Type B pancreatic cell (in vitro differentiated cells): ENCODE measurements at regions not wholly inside any gene's neighbourhood (a gene's known extent, or its start where the extent isn't known, plus 50 kb on each side); places are given as distances from the start of the nearest gene placed in this dataset.

Experiments
- DNase-seq: peaks from one replicate; pipeline ENCODE4 v3.0.0; 2021; ENCODE audit warnings: mixed read lengths; ENCODE audit not compliant: unreplicated experiment; ENCODE audit errors: extremely low spot score
- H3K27ac Mint-ChIP-seq: 2 replicates; pipeline ENCODE4 v1.8.0; 2021; ENCODE audit warnings: mild to moderate bottlenecking, mixed read lengths
- H3K27me3 Mint-ChIP-seq: 2 replicates; pipeline ENCODE4 v1.8.0; 2021; ENCODE audit warnings: mixed read lengths
- H3K36me3 Mint-ChIP-seq: 2 replicates; pipeline ENCODE4 v1.8.0; 2021; ENCODE audit warnings: mixed read lengths
- H3K4me1 Mint-ChIP-seq: one replicate; pipeline ENCODE4 v1.8.0; 2021; ENCODE audit warnings: mixed read lengths; ENCODE audit not compliant: unreplicated experiment
- H3K4me3 Mint-ChIP-seq: 2 replicates; pipeline ENCODE4 v1.8.0; 2021; ENCODE audit warnings: mild to moderate bottlenecking, mixed read lengths
- H3K9me3 Mint-ChIP-seq: 2 replicates; pipeline ENCODE4 v1.8.0; 2021; ENCODE audit warnings: mixed read lengths
- CTCF ChIP-seq: fragments of 200-600 bp; sonication (generic); conservative IDR thresholded peaks from 2 replicates; pipeline ENCODE4 v1.5.0; 2021; ENCODE audit warnings: antibody characterized with exemption, mild to moderate bottlenecking

- H3K9me3 Mint-ChIP-seq: peaks cover 3% of the 10 kb centered on the region
- H3K27ac Mint-ChIP-seq: no peak overlapping the region
- no peak for DNase-seq
- H3K4me1 Mint-ChIP-seq: peaks cover 9% of the 10 kb centered on the region
- H3K4me3 Mint-ChIP-seq: no peak overlapping the region
- no peak for TF ChIP-seq CTCF
- no peaks in the 10 kb centered on the region for H3K27me3 Mint-ChIP-seq
- H3K36me3 Mint-ChIP-seq: no peaks in the 10 kb centered on the region
These were observed 311.9 kb upstream of the CITED2 start for GRCh38 chr6:139686308-139686707.

- H3K27ac Mint-ChIP-seq: no peak overlapping the region
- H3K36me3 Mint-ChIP-seq: no peaks in the 10 kb centered on the region
- no peak for TF ChIP-seq CTCF
These were observed 310.6 kb upstream of the CITED2 start for GRCh38 chr6:139685009-139685408.

GRCh38 chr6:139680819-139681218 is 306.4 kb upstream of the CITED2 start:
- H3K4me1 Mint-ChIP-seq: peaks cover 5% of the 10 kb centered on the region
- no peak for TF ChIP-seq CTCF
- H3K9me3 Mint-ChIP-seq: peaks cover 3% of the 10 kb centered on the region
- no peaks in the 10 kb centered on the region for H3K27me3 Mint-ChIP-seq
- H3K36me3 Mint-ChIP-seq: no peaks in the 10 kb centered on the region
- H3K27ac Mint-ChIP-seq: no peak overlapping the region
- DNase-seq: no peak
- no peak overlapping the region for H3K4me3 Mint-ChIP-seq

More at GRCh38 chr6:139685009-139685408, 310.6 kb upstream of the CITED2 start:
- no peak for DNase-seq
- Mint-ChIP-seq H3K4me3 (no peak overlapping the region), H3K27me3 (no peaks in the 10 kb centered on the region), H3K4me1 (peaks cover 9% of the 10 kb centered on the region), H3K9me3 (peaks cover 3% of the 10 kb centered on the region)

GRCh38 chr6:139679516-139680179 is 305.2 kb upstream of the CITED2 start:
- Mint-ChIP-seq H3K4me3 (no peak overlapping the region), H3K27me3 (no peaks in the 10 kb centered on the region), H3K27ac (no peak overlapping the region), H3K9me3 (peaks cover under 1% of the 10 kb centered on the region), H3K36me3 (no peaks in the 10 kb centered on the region), H3K4me1 (peaks cover 1% of the 10 kb centered on the region)
- DNase-seq: no peak
- TF ChIP-seq CTCF: no peak

- TF ChIP-seq CTCF: no peak
- H3K27ac Mint-ChIP-seq: no peak overlapping the region
These were observed 302.3 kb upstream of the CITED2 start for GRCh38 chr6:139676718-139677117.

More at GRCh38 chr6:139676718-139677117, 302.3 kb upstream of the CITED2 start:
- H3K9me3 Mint-ChIP-seq: peaks cover 6% of the 10 kb centered on the region
- no peak for DNase-seq
- H3K4me1 Mint-ChIP-seq: no peaks in the 10 kb centered on the region
- no peaks in the 10 kb centered on the region for H3K36me3 Mint-ChIP-seq
- no peaks in the 10 kb centered on the region for H3K27me3 Mint-ChIP-seq
- no peak overlapping the region for H3K4me3 Mint-ChIP-seq
